Thyroid gland (tissue), 4 donors: ENCODE measurements at regions not wholly inside any gene's neighbourhood (a gene's known extent, or its start where the extent isn't known, plus 50 kb on each side); places are given as distances from the start of the nearest gene placed in this dataset.

Source experiments
- DNase-seq, 2 donors: peaks; one replicate each; pipeline ENCODE4 v3.0.0-alpha.2; 2019
- H3K27ac ChIP-seq, 3 donors: fragments of 200-600 bp; sonication (generic); 1 replicate in 2 of 3; 2 replicates in 1 of 3; pipeline ENCODE4 v1.5.1; 2016 to 2019; ENCODE audit warnings: mild to moderate bottlenecking in 1 of 3, moderate library complexity in 1 of 3
- H3K27me3 ChIP-seq: fragments of 200-600 bp; sonication (generic); one replicate; pipeline ENCODE4 v1.5.1; 2019
- H3K36me3 ChIP-seq, 2 donors: fragments of 200-600 bp; sonication (generic); one replicate each; pipeline ENCODE4 v1.5.1; 2016 to 2019
- H3K4me1 ChIP-seq, 2 donors: fragments of 200-600 bp; sonication (generic); one replicate each; pipeline ENCODE4 v1.5.1; 2017 to 2019
- H3K4me3 ChIP-seq, 3 donors: fragments of 200-600 bp; sonication (generic); replicated peaks in 1 of 3; 1 replicate in 2 of 3; 2 replicates in 1 of 3; pipeline ENCODE4 v1.5.1; 2016; ENCODE audit warnings: mild to moderate bottlenecking in 1 of 3
- H3K9me3 ChIP-seq: fragments of 200-600 bp; sonication (generic); one replicate; pipeline ENCODE4 v1.5.1; 2017
- CTCF ChIP-seq, 6 experiments: fragments of 200-600 bp in 3 of 6; fragments of 450-650 bp in 3 of 6; sonication (generic) in 3 of 6; IDR thresholded peaks; one replicate each; pipeline ENCODE4 v1.5.1; 2016 to 2019; ENCODE audit warnings: antibody characterized with exemption in 6 of 6, mild to moderate bottlenecking in 2 of 6, inconsistent platforms in 1 of 6, moderate library complexity in 1 of 6
- POLR2A ChIP-seq, 2 donors: fragments of 450-650 bp; IDR thresholded peaks; one replicate each; pipeline ENCODE4 v1.6.1; 2017; ENCODE audit warnings: antibody characterized with exemption in 2 of 2, mild to moderate bottlenecking in 2 of 2, moderate library complexity in 1 of 2
- WGBS, 2 donors: methylation state at CpG; one replicate each; pipeline ENCODE4 v1.1.5; 2017; 5-methylcytosine and 5-hydroxymethylcytosine counted together
- intact Hi-C: fragments of 100-400 bp; cut with DNase I; formaldehyde crosslinking; loops from one replicate; pipeline ENCODE4 v1.15.1; 2023

- Histone ChIP-seq H3K4me3 (no peak overlapping the region), H3K4me1 (peaks cover 5 to 11% of the 10 kb centered on the region in 2 donors), H3K27me3 (no peaks in the 10 kb centered on the region), H3K36me3 (no peaks in the 10 kb centered on the region), H3K27ac (no peak overlapping the region), H3K9me3 (no peaks in the 10 kb centered on the region)
- TF ChIP-seq CTCF (IDR thresholded peaks at IDR 0.05) (no peak), POLR2A (IDR thresholded peaks at IDR 0.05) (no peak)
- intact Hi-C loops: no loop called here
- 95% methylated on average over 3 of the region's 3 CpGs for WGBS, 2 donors
- DNase-seq: no peak
Observed at GRCh38 chr14:48686650-48687049, 899.5 kb downstream of the RPS29 start.

GRCh38 chr14:48672506-48672905, 913.7 kb downstream of the RPS29 start:
- no peak for DNase-seq
- H3K4me3 ChIP-seq: no peak overlapping the region
- no peaks in the 10 kb centered on the region for H3K27me3 ChIP-seq
- H3K9me3 ChIP-seq: no peaks in the 10 kb centered on the region
- 43 to 60% methylated on average over 2 of the region's 2 CpGs for WGBS, 2 donors
- H3K4me1 ChIP-seq: no peaks in the 10 kb centered on the region
- no peak overlapping the region for H3K27ac ChIP-seq
- no peaks in the 10 kb centered on the region for H3K36me3 ChIP-seq
- no peak for TF ChIP-seq POLR2A (IDR thresholded peaks at IDR 0.05)
- TF ChIP-seq CTCF (IDR thresholded peaks at IDR 0.05): no peak
- intact Hi-C loops: no loop called here

- H3K27ac ChIP-seq: no peak overlapping the region
- H3K4me3 ChIP-seq: no peak overlapping the region
- WGBS, 2 donors: 80 to 97% methylated on average over 4 of the region's 4 CpGs
- no peak for TF ChIP-seq POLR2A (IDR thresholded peaks at IDR 0.05)
- TF ChIP-seq CTCF (IDR thresholded peaks at IDR 0.05): no peak
- no peaks in the 10 kb centered on the region for H3K4me1 ChIP-seq
- DNase-seq: no peak
- no peaks in the 10 kb centered on the region for H3K36me3 ChIP-seq
- no peaks in the 10 kb centered on the region for H3K9me3 ChIP-seq
- intact Hi-C loops: no loop called here
- H3K27me3 ChIP-seq: no peaks in the 10 kb centered on the region
Observed at GRCh38 chr14:48670939-48671338, 915.2 kb downstream of the RPS29 start.

- intact Hi-C loops: no loop called here
- H3K4me1 ChIP-seq: no peaks in the 10 kb centered on the region
- no peak overlapping the region for H3K4me3 ChIP-seq
- no peak overlapping the region for H3K27ac ChIP-seq
- WGBS, 2 donors: 81 to 88% methylated on average over 3 of the region's 3 CpGs
- H3K9me3 ChIP-seq: no peaks in the 10 kb centered on the region
- H3K36me3 ChIP-seq: no peaks in the 10 kb centered on the region
- no peak for TF ChIP-seq POLR2A (IDR thresholded peaks at IDR 0.05)
- no peak for TF ChIP-seq CTCF (IDR thresholded peaks at IDR 0.05)
- no peaks in the 10 kb centered on the region for H3K27me3 ChIP-seq
- no peak for DNase-seq
Observed at GRCh38 chr14:48665077-48665784, 920.9 kb downstream of the RPS29 start.

- no peak overlapping the region for H3K4me3 ChIP-seq
- no peak for TF ChIP-seq POLR2A (IDR thresholded peaks at IDR 0.05)
- TF ChIP-seq CTCF (IDR thresholded peaks at IDR 0.05): no peak
- no peaks in the 10 kb centered on the region for H3K4me1 ChIP-seq
- no peak overlapping the region for H3K27ac ChIP-seq
- no peaks in the 10 kb centered on the region for H3K9me3 ChIP-seq
- no peaks in the 10 kb centered on the region for H3K36me3 ChIP-seq
- 79 to 97% methylated on average over 1 of the region's 1 CpG for WGBS, 2 donors
- no peaks in the 10 kb centered on the region for H3K27me3 ChIP-seq
- no peak for DNase-seq
- intact Hi-C loops: no loop called here
Observed at GRCh38 chr14:48643241-48643640, 942.9 kb downstream of the RPS29 start.
